ENCODE measurements at regions not wholly inside any gene's neighbourhood (a gene's known extent, or its start where the extent isn't known, plus 50 kb on each side); places are given as distances from the start of the nearest gene placed in this dataset.

DNA sequence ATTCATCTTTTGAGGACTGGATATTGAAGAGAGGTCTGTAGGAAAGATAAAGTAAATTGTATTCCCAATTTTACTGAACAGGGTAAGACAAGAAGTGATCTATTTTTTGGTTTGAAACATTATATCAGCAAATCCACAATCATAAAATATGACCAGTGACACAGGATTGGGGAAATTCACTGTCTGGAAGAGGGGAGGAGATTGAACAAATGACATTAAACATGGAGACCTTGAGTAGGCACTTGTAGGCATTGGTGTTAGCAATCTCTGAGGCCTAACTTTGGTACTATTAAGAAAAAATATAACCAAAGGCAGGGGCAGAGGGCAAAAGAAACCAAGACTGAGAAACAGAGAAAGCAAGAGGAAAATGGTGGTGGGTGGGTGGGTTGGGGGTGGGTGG lies 132.6 kb upstream of the TMEM161B start:
- no peak for TF ChIP-seq TCF12 (IDR thresholded peaks at IDR 0.05; ENCODE audit: low read depth, low read length)
- TF ChIP-seq POLR2A (IDR thresholded peaks at IDR 0.05; ENCODE audit: low read depth, low read length) = no peak
- TF ChIP-seq, protein P1, sequence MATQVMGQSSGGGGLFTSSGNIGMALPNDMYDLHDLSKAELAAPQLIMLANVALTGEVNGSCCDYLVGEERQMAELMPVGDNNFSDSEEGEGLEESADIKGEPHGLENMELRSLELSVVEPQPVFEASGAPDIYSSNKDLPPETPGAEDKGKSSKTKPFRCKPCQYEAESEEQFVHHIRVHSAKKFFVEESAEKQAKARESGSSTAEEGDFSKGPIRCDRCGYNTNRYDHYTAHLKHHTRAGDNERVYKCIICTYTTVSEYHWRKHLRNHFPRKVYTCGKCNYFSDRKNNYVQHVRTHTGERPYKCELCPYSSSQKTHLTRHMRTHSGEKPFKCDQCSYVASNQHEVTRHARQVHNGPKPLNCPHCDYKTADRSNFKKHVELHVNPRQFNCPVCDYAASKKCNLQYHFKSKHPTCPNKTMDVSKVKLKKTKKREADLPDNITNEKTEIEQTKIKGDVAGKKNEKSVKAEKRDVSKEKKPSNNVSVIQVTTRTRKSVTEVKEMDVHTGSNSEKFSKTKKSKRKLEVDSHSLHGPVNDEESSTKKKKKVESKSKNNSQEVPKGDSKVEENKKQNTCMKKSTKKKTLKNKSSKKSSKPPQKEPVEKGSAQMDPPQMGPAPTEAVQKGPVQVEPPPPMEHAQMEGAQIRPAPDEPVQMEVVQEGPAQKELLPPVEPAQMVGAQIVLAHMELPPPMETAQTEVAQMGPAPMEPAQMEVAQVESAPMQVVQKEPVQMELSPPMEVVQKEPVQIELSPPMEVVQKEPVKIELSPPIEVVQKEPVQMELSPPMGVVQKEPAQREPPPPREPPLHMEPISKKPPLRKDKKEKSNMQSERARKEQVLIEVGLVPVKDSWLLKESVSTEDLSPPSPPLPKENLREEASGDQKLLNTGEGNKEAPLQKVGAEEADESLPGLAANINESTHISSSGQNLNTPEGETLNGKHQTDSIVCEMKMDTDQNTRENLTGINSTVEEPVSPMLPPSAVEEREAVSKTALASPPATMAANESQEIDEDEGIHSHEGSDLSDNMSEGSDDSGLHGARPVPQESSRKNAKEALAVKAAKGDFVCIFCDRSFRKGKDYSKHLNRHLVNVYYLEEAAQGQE (IDR thresholded peaks at IDR 0.05; ENCODE audit: low read depth, low read length) = no peak
- TF ChIP-seq, protein P2, sequence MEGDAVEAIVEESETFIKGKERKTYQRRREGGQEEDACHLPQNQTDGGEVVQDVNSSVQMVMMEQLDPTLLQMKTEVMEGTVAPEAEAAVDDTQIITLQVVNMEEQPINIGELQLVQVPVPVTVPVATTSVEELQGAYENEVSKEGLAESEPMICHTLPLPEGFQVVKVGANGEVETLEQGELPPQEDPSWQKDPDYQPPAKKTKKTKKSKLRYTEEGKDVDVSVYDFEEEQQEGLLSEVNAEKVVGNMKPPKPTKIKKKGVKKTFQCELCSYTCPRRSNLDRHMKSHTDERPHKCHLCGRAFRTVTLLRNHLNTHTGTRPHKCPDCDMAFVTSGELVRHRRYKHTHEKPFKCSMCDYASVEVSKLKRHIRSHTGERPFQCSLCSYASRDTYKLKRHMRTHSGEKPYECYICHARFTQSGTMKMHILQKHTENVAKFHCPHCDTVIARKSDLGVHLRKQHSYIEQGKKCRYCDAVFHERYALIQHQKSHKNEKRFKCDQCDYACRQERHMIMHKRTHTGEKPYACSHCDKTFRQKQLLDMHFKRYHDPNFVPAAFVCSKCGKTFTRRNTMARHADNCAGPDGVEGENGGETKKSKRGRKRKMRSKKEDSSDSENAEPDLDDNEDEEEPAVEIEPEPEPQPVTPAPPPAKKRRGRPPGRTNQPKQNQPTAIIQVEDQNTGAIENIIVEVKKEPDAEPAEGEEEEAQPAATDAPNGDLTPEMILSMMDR (IDR thresholded peaks at IDR 0.05 in 2 of 3, conservative IDR thresholded peaks at IDR 0.05 in 1 of 3; ENCODE audit: control insufficient read depth in 2 of 3, extremely low read depth in 1 of 3, insufficient read depth in 1 of 3, low read depth in 3 of 3, low read length in 3 of 3) = no peak
- TF ChIP-seq MXI1 (IDR thresholded peaks at IDR 0.05; ENCODE audit: low read depth, low read length) = no peak
- no peak for TF ChIP-seq CEBPB (IDR thresholded peaks at IDR 0.05; ENCODE audit: borderline replicate concordance in 1 of 2, low read depth in 2 of 2, low read length in 2 of 2)
- TF ChIP-seq YY1 (IDR thresholded peaks at IDR 0.05; ENCODE audit: low read depth, low read length) = no peak
- no peak for TF ChIP-seq EZH2 (IDR thresholded peaks at IDR 0.05; ENCODE audit: borderline replicate concordance, control insufficient read depth, low read depth, low read length)
- TF ChIP-seq EP300 (IDR thresholded peaks at IDR 0.05; ENCODE audit: borderline replicate concordance in 1 of 2, control insufficient read depth in 1 of 2, low read depth in 2 of 2, low read length in 2 of 2) = no peak

Measured in GM12878 (cell line).